SU-DHL-6 (cell line): ENCODE measurements at regions not wholly inside any gene's neighbourhood (a gene's known extent, or its start where the extent isn't known, plus 50 kb on each side); places are given as distances from the start of the nearest gene placed in this dataset.

ENCODE experiments used
- CTCF ChIP-seq: fragments of 200-600 bp; sonication (generic); IDR thresholded peaks from one replicate; pipeline ENCODE4 v1.5.1; 2017; ENCODE audit warnings: antibody characterized with exemption, mild to moderate bottlenecking, low read length, moderate library complexity; ENCODE audit not compliant: insufficient read depth, poor library complexity, severe bottlenecking
- EZH2phosphoT487 ChIP-seq: fragments of 200-600 bp; sonication (generic), shearing (Covaris generic); conservative IDR thresholded peaks from 2 replicates; pipeline ENCODE4 v1.6.1; 2018; ENCODE audit warnings: mild to moderate bottlenecking, antibody characterized with exemption, low read length, moderate library complexity, mixed read lengths

DNA sequence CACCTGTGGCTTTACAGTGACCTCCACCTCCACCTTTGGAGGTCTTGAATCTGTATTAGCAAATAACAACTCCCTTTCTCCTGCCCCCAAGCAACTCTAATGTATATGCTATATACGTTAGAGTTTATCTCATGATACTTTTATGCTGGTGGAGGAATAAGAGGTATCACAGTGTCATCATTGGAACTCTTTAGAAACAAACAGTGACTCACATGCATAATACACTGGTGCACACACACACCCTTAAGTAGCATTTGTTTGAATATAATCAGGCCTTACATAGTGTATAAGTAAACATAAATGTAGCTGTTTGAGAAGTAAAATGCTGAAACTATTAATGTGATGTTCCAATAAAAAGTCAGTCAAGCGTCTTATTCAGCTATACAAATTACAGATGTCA, 280.2 kb upstream of the C2CD4B start:
- no peak for TF ChIP-seq CTCF
- no peak for TF ChIP-seq EZH2phosphoT487
